T-helper 17 cell (primary cell): ENCODE measurements at regions not wholly inside any gene's neighbourhood (a gene's known extent, or its start where the extent isn't known, plus 50 kb on each side); places are given as distances from the start of the nearest gene placed in this dataset.

ENCODE experiments used
- ATAC-seq: fragments of 150-1000 bp; cut with Tn5 transposase; 2 replicates; pipeline ENCODE4 v1.10.0; 2021; ENCODE audit warnings: mild to moderate bottlenecking, moderate library complexity
- DNase-seq, 3 donors: peaks; one replicate each; pipeline versions ENCODE4 v3.0.0 to v3.0.0-alpha.2; 2020 to 2021
- H3K9me3 ChIP-seq: one replicate; pipeline ENCODE4 v1.7.0; 2013; ENCODE audit warnings: low read length, mild to moderate bottlenecking; ENCODE audit not compliant: control insufficient read depth, poor library complexity, severe bottlenecking
- H3K27ac Mint-ChIP-seq: one replicate; pipeline ENCODE4 v1.8.0; 2022; ENCODE audit warnings: mild to moderate bottlenecking, moderate library complexity, mixed read lengths
- H3K27me3 Mint-ChIP-seq: one replicate; pipeline ENCODE4 v1.8.0; 2022; ENCODE audit warnings: mixed read lengths
- H3K36me3 Mint-ChIP-seq: one replicate; pipeline ENCODE4 v1.8.0; 2022; ENCODE audit warnings: low read depth, mixed read lengths
- H3K4me1 Mint-ChIP-seq: one replicate; pipeline ENCODE4 v1.8.0; 2022; ENCODE audit warnings: mild to moderate bottlenecking, mixed read lengths
- H3K4me3 Mint-ChIP-seq: one replicate; pipeline ENCODE4 v1.8.0; 2022; ENCODE audit warnings: mild to moderate bottlenecking, moderate library complexity, mixed read lengths

DNA sequence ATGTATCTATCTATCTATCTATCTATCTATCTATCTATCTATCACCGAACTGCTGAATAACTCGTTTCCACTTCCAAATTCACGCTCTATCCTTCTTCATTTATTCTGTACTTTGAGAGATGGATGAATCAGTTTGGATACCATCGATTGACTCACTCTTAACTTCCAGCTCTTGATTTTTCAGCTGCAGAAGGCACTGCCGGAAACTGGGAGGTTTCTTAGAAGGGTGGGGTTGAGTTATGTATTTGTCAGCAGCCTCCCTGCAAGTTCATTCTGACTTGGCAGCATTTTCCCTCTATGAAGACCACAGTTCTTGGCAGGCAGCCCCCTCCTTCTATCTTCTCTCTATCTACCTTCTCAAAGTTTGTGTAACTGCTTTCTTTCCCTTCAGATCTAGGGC, 112.0 kb upstream of the MAGEB18 start:
- Mint-ChIP-seq H3K27me3 (no peaks in the 10 kb centered on the region), H3K27ac (no peak overlapping the region), H3K4me3 (no peak overlapping the region), H3K36me3 (no peaks in the 10 kb centered on the region), H3K4me1 (no peaks in the 10 kb centered on the region)
- H3K9me3 ChIP-seq: no peaks in the 10 kb centered on the region
- DNase-seq (no peak), ATAC-seq (no peak)

GRCh38 chrX:26032111-26032912, 105.8 kb upstream of the MAGEB18 start:
- Mint-ChIP-seq H3K36me3 (no peaks in the 10 kb centered on the region), H3K4me3 (no peak overlapping the region)
- DNase-seq: no peak

DNA sequence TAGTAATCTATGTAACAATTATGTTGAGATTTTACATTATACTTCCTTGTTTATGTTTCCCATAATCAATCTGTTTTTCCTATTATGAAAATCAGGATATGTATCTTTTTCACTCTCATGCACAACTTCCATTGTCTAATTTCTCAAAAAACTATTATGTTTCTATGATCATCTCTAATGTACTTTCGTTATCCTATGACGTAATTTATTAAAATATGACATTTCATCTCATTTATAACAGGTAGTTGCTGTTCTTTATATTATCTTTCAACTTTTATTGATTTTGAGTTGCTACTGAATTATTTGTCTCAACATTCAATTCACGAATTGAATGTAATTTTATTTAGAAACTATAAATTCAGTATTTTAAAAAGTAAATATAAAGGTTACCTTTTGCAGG, 100.8 kb upstream of the MAGEB18 start:
- H3K36me3 Mint-ChIP-seq: no peaks in the 10 kb centered on the region
- H3K4me3 Mint-ChIP-seq: no peak overlapping the region
- H3K4me1 Mint-ChIP-seq: no peaks in the 10 kb centered on the region
- no peaks in the 10 kb centered on the region for H3K27me3 Mint-ChIP-seq
- no peak for ATAC-seq
- H3K9me3 ChIP-seq: no peaks in the 10 kb centered on the region
- no peak overlapping the region for H3K27ac Mint-ChIP-seq
- no peak for DNase-seq

More at GRCh38 chrX:26032111-26032912, 105.8 kb upstream of the MAGEB18 start:
- Mint-ChIP-seq H3K4me1 (no peaks in the 10 kb centered on the region), H3K27me3 (no peaks in the 10 kb centered on the region), H3K27ac (no peak overlapping the region)
- ATAC-seq: no peak
- H3K9me3 ChIP-seq: no peaks in the 10 kb centered on the region

- no peaks in the 10 kb centered on the region for H3K27me3 Mint-ChIP-seq
- ATAC-seq: no peak
- H3K9me3 ChIP-seq: no peaks in the 10 kb centered on the region
- no peaks in the 10 kb centered on the region for H3K4me1 Mint-ChIP-seq
- H3K27ac Mint-ChIP-seq: no peak overlapping the region
- DNase-seq: no peak
- H3K36me3 Mint-ChIP-seq: no peaks in the 10 kb centered on the region
- H3K4me3 Mint-ChIP-seq: no peak overlapping the region
Observed at GRCh38 chrX:26050099-26050498, 88.0 kb upstream of the MAGEB18 start.

- H3K27me3 Mint-ChIP-seq: no peaks in the 10 kb centered on the region
- H3K27ac Mint-ChIP-seq: no peak overlapping the region
- H3K4me3 Mint-ChIP-seq: no peak overlapping the region
- ATAC-seq (no peak), DNase-seq (no peak)
- H3K9me3 ChIP-seq: no peaks in the 10 kb centered on the region
- no peaks in the 10 kb centered on the region for H3K36me3 Mint-ChIP-seq
- no peaks in the 10 kb centered on the region for H3K4me1 Mint-ChIP-seq
Observed at GRCh38 chrX:26070882-26071281, 67.3 kb upstream of the MAGEB18 start.

- DNase-seq (no peak), ATAC-seq (no peak)
- Mint-ChIP-seq H3K27me3 (no peaks in the 10 kb centered on the region), H3K36me3 (no peaks in the 10 kb centered on the region), H3K4me1 (no peaks in the 10 kb centered on the region), H3K27ac (no peak overlapping the region), H3K4me3 (no peak overlapping the region)
- no peaks in the 10 kb centered on the region for H3K9me3 ChIP-seq
Observed at GRCh38 chrX:26071618-26072017, 66.5 kb upstream of the MAGEB18 start.

DNA sequence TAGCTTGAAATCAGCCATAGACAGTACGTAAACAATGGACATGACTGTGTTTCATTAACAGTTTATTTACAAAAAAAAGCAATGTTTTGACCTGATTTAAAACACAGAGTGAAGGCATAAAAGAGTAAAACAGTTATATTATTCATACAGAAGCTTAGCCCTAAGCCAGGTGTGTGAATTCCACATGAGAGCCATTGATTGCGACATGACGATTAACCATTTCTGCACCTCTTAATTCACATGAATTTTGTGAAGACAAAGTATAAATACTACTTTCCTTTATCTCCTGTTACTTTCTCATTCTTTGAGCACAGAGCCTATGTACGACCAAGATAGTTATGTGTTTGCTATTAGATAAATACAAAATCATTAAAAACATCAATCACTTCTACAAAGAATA, 55.0 kb upstream of the MAGEB18 start:
- Mint-ChIP-seq H3K27ac (no peak overlapping the region), H3K4me3 (no peak overlapping the region), H3K4me1 (no peaks in the 10 kb centered on the region), H3K27me3 (no peaks in the 10 kb centered on the region), H3K36me3 (no peaks in the 10 kb centered on the region)
- ATAC-seq (no peak), DNase-seq (no peak)
- H3K9me3 ChIP-seq: no peaks in the 10 kb centered on the region
